Skeletal muscle tissue (tissue), 3 donors: ENCODE measurements at regions not wholly inside any gene's neighbourhood (a gene's known extent, or its start where the extent isn't known, plus 50 kb on each side); places are given as distances from the start of the nearest gene placed in this dataset.

ENCODE experiments used
- H3K27ac ChIP-seq: one replicate; pipeline ENCODE4 v1.7.0; 2013; ENCODE audit warnings: mild to moderate bottlenecking, low read depth, low read length, inconsistent platforms
- H3K27me3 ChIP-seq, 3 donors: one replicate each; pipeline ENCODE4 v1.7.0; 2013; ENCODE audit warnings: low read length in 3 of 3; ENCODE audit not compliant: control insufficient read depth in 3 of 3, insufficient read depth in 3 of 3
- H3K36me3 ChIP-seq, 3 donors: one replicate each; pipeline ENCODE4 v1.7.0; 2013; ENCODE audit warnings: low read length in 3 of 3; ENCODE audit not compliant: control insufficient read depth in 3 of 3, insufficient read depth in 3 of 3
- H3K4me1 ChIP-seq, 3 donors: one replicate each; pipeline ENCODE4 v1.7.0; 2013; ENCODE audit warnings: low read length in 3 of 3, mild to moderate bottlenecking in 3 of 3; ENCODE audit not compliant: control insufficient read depth in 3 of 3, insufficient read depth in 3 of 3
- H3K4me3 ChIP-seq, 3 donors: one replicate each; pipeline ENCODE4 v1.7.0; 2013; ENCODE audit warnings: low read length in 3 of 3
- H3K9ac ChIP-seq, 3 donors: one replicate each; pipeline ENCODE4 v1.7.0; 2013; ENCODE audit warnings: low read length in 3 of 3, mild to moderate bottlenecking in 3 of 3, moderate library complexity in 2 of 3, low read depth in 1 of 3
- H3K9me3 ChIP-seq, 3 donors: one replicate each; pipeline ENCODE4 v1.7.0; 2013; ENCODE audit warnings: low read length in 3 of 3; ENCODE audit not compliant: control insufficient read depth in 3 of 3
- donor health status: Osteomylitis.

DNA sequence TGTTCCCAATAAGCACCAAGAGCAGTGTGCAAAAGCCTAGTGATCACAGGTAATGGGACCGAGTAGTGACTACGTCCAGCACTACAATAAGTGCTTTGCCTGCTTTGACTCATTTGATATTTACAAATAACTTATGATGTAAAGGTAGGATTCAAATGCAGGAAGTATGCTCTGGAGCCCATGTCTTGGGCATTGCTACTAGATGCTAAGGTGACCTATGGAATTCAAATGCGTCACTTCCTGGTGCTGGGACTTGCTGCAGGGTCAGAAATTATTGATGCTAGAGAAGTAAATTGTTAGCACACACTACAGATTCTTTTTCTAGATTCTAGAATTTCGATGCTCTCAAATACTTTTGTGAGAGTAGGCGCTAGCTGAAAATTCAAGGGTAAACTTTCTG, 101.2 kb upstream of the TSC22D2 start:
- Histone ChIP-seq H3K4me3 (no peak overlapping the region), H3K27me3 (no peaks in the 10 kb centered on the region), H3K9me3 (no peaks in the 10 kb centered on the region), H3K27ac (no peak overlapping the region), H3K36me3 (no peaks in the 10 kb centered on the region), H3K9ac (no peak overlapping the region), H3K4me1 (no peaks in the 10 kb centered on the region)

DNA sequence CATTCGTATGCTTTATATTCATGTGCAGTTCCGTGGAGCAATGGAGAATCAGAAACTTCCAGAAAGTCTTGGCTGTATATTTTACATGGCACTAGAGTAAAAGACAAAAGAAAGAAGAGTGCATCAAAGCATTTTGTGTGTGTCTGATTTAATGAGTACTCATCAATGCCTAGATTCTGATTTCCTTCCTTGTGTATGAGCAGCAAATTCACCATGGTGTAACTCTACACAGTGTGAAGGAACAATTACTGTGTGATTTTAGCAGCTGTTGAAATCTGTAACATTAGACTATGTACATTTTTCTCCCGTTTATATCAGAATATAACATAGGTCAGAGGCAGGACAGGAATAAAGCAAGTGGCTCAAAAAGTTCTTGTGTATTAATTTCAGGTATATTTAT, 102.0 kb upstream of the TSC22D2 start:
- Histone ChIP-seq H3K4me1 (no peaks in the 10 kb centered on the region), H3K36me3 (no peaks in the 10 kb centered on the region), H3K27me3 (no peaks in the 10 kb centered on the region), H3K9me3 (no peaks in the 10 kb centered on the region), H3K4me3 (no peak overlapping the region), H3K27ac (no peak overlapping the region), H3K9ac (no peak overlapping the region)

DNA sequence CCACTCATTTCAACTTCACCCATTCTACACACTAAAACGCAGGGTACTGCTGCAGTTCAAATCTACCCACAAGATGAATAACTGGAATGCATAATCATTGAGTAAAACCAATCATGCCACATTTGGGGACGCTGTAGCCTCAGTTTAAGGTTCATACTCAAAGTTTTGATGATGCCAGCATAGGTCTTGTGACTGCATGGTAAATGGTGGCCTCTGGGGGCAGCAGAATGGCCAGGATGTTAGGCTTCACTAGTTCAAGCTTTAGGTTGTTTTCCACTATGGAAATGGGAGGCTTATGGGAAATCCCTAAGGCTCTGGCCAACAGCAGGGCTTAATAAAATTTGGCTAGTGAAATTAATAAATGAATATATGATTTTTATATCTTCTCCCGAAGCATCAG, 104.3 kb upstream of the TSC22D2 start:
- H3K9me3 ChIP-seq = no peaks in the 10 kb centered on the region
- no peak overlapping the region for H3K4me3 ChIP-seq
- H3K9ac ChIP-seq = no peak overlapping the region

DNA sequence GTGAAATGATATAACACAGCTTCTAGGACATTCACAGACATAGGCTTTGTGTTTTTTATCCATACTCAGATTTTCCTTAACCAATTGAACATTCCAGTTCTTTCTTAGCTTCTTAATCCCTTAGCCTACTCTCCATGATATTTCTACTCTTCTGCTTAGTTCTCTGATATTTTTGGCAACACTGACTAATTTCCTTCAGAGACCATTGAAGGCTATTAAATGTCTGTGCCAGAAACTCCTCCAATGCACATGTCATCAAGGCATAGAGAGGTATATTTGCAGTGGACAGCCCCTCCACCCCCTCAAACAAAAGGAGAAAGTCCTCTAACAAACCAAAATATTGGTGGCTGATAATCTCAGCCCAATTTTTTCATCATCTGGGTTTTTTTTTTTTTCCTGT, 105.9 kb upstream of the TSC22D2 start:
- no peaks in the 10 kb centered on the region for H3K36me3 ChIP-seq
- no peak overlapping the region for H3K27ac ChIP-seq
- no peaks in the 10 kb centered on the region for H3K27me3 ChIP-seq
- no peak overlapping the region for H3K4me3 ChIP-seq
- no peaks in the 10 kb centered on the region for H3K9me3 ChIP-seq
- H3K4me1 ChIP-seq = no peaks in the 10 kb centered on the region
- H3K9ac ChIP-seq = no peak overlapping the region

More for the DNA sequence above, 104.3 kb upstream of the TSC22D2 start:
- no peaks in the 10 kb centered on the region for H3K4me1 ChIP-seq
- H3K27me3 ChIP-seq = no peaks in the 10 kb centered on the region
- no peak overlapping the region for H3K27ac ChIP-seq
- H3K36me3 ChIP-seq = no peaks in the 10 kb centered on the region

DNA sequence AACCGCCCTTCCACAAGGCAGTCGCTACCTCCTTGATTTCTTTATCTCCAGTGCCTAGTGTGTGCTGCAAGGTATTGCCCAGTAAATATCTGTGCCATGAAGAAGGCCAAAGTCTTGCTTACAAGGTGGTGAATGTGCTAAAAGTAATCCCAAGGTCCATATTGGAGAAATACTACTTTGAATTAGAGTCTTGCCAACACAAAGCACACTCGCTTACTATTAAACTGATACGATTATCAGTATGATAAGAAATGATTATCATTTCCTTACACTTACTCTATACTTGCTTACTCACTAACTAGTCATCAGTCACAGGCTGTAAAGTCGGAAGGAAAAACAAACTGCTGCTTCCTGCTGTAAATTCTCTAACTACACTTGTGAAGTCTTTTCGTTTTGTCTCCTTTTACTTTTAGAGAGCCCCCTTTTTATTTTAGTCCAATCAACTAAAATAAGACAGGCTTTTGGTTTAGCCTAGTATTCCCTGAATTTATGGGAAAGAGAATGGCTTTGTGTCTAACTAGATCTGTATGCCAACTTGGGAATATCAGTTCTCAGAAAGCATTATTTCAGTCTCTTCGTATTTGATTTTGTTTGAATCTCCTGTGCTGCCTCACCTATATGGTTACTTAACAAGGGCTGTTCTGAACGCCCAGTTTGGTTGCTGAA, 107.1 kb upstream of the TSC22D2 start:
- no peaks in the 10 kb centered on the region for H3K9me3 ChIP-seq
- H3K4me1 ChIP-seq = no peaks in the 10 kb centered on the region
- H3K9ac ChIP-seq = no peak overlapping the region
- H3K27me3 ChIP-seq = no peaks in the 10 kb centered on the region
- H3K4me3 ChIP-seq = no peak overlapping the region
- H3K27ac ChIP-seq = no peak overlapping the region
- H3K36me3 ChIP-seq = no peaks in the 10 kb centered on the region

DNA sequence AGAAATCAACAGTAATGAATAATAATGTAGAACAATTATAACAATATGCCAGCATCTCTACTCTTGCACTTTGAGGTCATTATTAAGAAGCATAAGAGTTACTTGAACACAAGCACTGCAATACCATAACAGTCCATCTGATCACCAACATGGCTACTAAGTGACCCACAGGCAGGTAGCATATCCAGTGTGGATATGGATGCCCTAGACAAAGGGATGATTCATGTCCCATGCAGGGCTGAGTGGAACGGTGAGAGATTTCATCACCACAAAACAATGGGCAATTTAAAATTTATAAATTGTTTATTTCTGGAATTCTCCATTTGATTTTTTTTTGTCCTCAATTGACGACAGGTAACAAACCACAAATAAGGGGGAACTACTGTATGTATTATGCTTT, 107.7 kb upstream of the TSC22D2 start:
- no peaks in the 10 kb centered on the region for H3K36me3 ChIP-seq
- H3K4me1 ChIP-seq = no peaks in the 10 kb centered on the region
- no peak overlapping the region for H3K4me3 ChIP-seq
- no peaks in the 10 kb centered on the region for H3K27me3 ChIP-seq
- no peak overlapping the region for H3K9ac ChIP-seq
- H3K27ac ChIP-seq = no peak overlapping the region
- no peaks in the 10 kb centered on the region for H3K9me3 ChIP-seq

DNA sequence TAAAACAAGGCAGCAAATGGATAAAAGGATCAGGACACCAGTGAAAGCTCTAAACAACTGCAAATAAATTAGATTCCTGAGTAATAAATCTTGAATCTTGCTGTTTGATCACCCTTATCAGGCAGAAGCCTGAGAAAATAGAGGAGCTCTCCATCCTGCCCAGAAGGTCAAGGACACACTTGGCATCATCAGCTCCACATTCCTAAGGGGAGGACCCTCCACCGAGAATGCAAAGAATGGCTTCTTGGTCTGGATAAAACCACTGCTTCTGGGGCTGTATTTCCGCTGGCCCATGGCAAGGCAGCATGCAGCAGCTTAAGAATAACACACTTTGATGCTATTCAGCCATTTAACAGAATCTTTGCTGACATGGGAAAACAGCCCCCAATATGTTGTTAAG, 108.9 kb upstream of the TSC22D2 start:
- no peak overlapping the region for H3K4me3 ChIP-seq
- H3K9ac ChIP-seq = no peak overlapping the region
- no peaks in the 10 kb centered on the region for H3K4me1 ChIP-seq
- H3K27me3 ChIP-seq = no peaks in the 10 kb centered on the region
- H3K9me3 ChIP-seq = no peaks in the 10 kb centered on the region
- no peaks in the 10 kb centered on the region for H3K36me3 ChIP-seq
- H3K27ac ChIP-seq = no peak overlapping the region

DNA sequence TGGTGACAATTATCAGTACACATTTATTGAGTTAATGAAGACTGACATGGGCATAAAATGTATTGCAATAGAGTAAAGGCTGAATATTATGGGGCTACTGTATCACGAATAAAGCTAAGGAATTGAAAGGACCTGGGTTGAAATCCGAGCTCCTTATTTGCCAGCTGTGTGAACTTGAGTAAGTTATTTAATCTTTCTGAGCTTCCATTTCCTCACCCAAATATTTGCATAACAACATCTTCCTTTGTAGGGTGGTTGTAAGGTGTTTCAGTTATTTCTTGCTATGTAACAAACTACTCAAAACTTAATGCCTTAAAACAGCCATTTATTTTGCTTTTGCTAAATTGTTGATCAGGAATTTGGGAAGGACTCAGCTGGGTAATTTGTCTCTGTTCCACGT, 111.1 kb upstream of the TSC22D2 start:
- Histone ChIP-seq H3K9me3 (no peaks in the 10 kb centered on the region), H3K4me1 (peaks cover 0 to 5% (median 3%) of the 10 kb centered on the region in 3 donors), H3K27me3 (no peaks in the 10 kb centered on the region), H3K36me3 (no peaks in the 10 kb centered on the region), H3K4me3 (no peak overlapping the region), H3K9ac (no peak overlapping the region), H3K27ac (no peak overlapping the region)

DNA sequence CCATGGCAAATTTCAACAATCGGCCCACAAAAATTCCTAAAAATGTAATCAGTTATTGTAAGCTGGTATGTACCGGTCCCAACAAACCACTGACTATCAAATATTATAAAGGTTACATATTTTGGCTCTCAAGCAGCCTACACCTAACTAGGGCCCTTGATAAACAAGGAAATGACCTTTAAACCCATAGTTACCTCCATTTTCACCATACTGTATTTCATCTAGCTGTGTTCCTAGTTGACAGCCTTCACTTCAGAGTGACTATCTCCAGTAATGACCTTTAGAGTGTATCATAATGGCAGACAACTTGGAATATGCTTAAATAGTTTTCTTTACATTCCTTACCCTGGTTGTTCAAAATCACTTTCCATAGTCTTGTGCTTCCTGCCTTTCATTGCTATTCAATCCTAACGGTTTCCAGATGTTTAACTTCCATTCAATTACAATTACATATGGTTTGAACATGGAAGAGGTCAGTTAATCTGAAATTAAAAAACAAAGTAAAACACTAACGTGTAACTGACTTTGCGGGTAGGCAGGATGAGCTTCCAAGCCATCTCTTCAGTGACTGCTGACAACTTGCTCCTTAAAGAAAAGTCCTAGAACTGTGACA, 111.9 kb upstream of the TSC22D2 start:
- Histone ChIP-seq H3K27me3 (no peaks in the 10 kb centered on the region), H3K4me1 (peaks cover 0 to 5% (median 3%) of the 10 kb centered on the region in 3 donors), H3K36me3 (no peaks in the 10 kb centered on the region), H3K4me3 (no peak overlapping the region), H3K9me3 (no peaks in the 10 kb centered on the region), H3K27ac (no peak overlapping the region), H3K9ac (no peak overlapping the region)

DNA sequence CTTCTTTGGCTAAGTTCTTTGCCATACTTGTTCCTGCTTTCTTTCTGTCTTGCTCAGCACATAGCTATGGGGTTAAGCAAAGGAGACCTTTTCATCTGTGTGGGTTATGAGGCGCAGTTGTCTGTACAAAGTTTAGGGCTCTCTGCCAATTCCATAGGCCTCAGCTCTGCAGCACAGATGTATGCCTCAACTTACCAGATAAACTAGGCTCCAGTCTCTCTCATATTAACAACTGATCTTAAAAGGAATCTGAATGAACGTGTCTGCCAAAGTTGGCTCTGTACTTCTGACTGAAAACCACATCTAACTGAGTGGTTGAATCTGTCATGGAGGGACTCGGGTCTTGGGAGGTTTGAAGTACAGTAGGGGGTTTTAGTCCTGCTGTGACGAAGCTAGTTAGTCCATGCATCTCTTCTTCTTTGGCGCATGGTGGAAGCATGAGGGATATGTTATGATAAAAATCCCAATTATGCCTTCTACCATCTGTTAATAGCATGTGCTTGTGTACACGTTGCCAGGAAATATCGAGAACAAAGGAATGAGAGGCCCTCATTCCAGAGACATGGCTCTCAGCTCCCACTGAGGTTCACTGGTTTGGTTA, 114.6 kb upstream of the TSC22D2 start:
- Histone ChIP-seq H3K4me1 (peaks cover 0 to 5% (median 3%) of the 10 kb centered on the region in 3 donors), H3K4me3 (no peak overlapping the region), H3K27ac (peak overlapping the region; percentile 3), H3K27me3 (no peaks in the 10 kb centered on the region), H3K36me3 (no peaks in the 10 kb centered on the region), H3K9ac (no peak overlapping the region), H3K9me3 (no peaks in the 10 kb centered on the region)
